SKM-1 treated with dmso at 0.1 percent for 144 hours (cell line): ENCODE measurements at regions not wholly inside any gene's neighbourhood (a gene's known extent, or its start where the extent isn't known, plus 50 kb on each side); places are given as distances from the start of the nearest gene placed in this dataset.

Experiments
- DNase-seq: peaks from one replicate; lab custom pipeline; 2025; ENCODE audit not compliant: unreplicated experiment; lab: John Stamatoyannopoulos, UW

GRCh38 chr15:97072545-97072944 lies 742.0 kb downstream of the NR2F2 start:
- no peak for DNase-seq

DNA sequence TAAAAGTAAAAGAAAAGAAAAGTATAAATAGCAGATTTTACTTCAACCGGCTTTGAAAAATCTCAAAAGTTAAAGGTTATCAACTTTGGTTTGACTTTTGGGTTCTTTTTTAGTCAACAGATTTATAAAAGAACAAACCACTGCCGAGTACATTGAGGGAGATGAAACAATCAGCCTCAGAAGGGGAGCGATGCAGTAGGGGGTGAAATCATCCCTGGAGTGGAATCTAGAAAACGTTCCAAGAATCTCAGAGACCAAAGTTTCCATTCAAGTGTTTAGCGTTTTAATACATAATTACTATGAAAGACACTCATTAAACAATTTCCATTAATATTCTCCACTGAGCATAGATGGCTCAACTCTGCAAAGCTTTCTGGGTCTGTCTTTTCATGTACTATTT lies 745.5 kb downstream of the NR2F2 start:
- no peak for DNase-seq

- no peak for DNase-seq
These were observed 747.5 kb downstream of the NR2F2 start for GRCh38 chr15:97077975-97078374.

DNA sequence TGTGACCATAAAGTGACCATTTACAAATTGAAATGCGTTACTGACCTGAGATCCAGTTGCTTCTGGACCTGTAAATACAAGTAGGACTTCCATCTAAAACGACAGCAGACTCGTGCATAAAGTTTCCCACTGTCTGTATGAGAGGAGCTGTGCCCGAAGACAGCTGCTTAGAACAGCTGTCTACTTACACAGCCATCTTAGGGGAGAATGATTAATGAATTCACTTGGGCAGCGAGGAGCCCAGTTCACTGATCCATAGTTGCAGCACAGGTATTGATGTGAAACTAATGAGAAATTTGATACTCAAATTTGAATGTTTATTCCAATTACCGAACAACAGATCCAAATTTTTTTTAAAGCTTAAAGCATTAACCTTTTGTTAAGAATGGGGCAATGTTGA lies 748.1 kb downstream of the NR2F2 start:
- no peak for DNase-seq

GRCh38 chr15:97081666-97082226 lies 751.2 kb downstream of the NR2F2 start:
- no peak for DNase-seq

DNA sequence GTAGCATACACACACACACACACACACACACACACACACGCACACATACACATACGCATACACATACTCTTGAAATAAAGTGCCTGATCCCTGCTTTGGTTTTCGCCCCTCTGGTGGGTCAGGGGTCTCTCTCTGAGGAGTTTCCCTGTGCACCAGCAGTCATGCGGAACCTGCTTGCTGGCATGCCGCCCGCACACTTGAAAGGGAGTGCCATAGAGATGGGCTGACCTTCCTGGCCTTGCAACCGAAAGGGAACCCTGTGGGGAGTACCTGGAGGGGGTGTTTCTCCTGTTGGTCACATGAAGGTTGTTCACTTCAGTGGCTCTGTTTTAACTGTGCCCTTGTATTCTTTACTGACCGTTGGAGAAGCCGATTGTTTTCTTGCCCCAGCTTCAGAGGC lies 752.3 kb downstream of the NR2F2 start:
- no peak for DNase-seq

- DNase-seq: no peak
These were observed 754.1 kb downstream of the NR2F2 start for GRCh38 chr15:97084650-97085049.

- no peak for DNase-seq
These were observed 755.2 kb downstream of the NR2F2 start for GRCh38 chr15:97085731-97086130.

DNA sequence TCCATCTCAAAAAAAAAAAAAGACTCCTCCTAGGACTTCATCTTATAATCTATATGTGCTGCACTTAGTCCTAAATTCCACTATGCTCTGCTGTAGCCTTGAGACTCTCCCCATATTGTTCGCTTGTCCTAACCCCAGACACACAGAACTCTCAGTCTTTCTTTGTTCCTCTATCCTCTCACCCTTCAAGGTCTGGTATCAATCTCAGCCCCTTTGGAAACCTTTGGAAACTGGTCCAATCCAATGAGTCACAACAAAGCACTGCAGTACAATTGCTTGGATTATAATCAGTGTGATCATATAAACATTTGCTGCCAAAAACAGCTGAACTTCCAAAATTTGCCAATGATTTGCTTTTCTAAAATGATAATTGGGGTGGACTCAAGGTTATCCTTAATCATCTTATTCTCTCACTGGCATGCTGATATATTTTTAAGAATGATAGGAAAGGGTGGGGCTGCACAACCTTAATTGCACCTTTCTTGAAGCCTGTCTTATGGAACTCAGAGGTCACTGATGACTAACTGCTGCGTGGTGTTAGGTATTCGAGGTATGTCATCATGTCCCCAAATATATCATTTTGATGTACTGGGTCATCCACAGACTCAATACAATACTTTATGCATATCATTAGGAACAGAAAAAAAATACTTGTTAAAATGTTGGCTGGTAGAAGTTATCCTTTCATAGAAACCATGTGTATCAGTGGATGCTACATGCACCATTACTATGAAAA lies 756.7 kb downstream of the NR2F2 start:
- no peak for DNase-seq

- no peak for DNase-seq
These were observed 760.6 kb downstream of the NR2F2 start for GRCh38 chr15:97091093-97091492.

- DNase-seq: no peak
These were observed 762.2 kb downstream of the NR2F2 start for GRCh38 chr15:97092656-97093055.

DNA sequence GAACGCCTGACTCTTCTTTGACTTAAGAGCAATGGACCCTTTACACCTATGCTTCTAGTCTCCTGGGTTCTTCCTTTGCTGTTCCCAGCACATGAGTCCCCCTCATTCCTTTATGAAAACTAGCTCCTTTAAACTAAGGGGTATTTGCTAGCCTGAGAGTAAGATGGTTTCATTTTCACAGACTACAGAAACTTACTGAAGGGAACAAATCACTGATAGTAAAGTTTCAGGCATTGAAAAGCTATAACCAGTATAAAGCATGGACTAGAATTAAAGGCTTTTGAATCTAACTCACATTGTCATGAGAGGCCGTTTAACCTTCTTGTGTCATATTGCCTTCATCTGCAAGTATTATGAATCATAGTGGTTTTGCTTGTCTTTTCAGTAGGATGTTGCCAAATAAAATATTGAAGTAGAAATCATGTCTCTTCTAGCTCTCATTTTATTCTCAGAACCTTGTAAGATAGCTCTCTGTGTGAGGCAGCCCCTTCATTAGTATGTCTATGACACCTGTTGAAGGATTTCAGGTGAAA lies 765.9 kb downstream of the NR2F2 start:
- no peak for DNase-seq

- DNase-seq: no peak
These were observed 768.5 kb downstream of the NR2F2 start for GRCh38 chr15:97099040-97099439.

GRCh38 chr15:97101572-97101971 lies 771.1 kb downstream of the NR2F2 start:
- no peak for DNase-seq

DNA sequence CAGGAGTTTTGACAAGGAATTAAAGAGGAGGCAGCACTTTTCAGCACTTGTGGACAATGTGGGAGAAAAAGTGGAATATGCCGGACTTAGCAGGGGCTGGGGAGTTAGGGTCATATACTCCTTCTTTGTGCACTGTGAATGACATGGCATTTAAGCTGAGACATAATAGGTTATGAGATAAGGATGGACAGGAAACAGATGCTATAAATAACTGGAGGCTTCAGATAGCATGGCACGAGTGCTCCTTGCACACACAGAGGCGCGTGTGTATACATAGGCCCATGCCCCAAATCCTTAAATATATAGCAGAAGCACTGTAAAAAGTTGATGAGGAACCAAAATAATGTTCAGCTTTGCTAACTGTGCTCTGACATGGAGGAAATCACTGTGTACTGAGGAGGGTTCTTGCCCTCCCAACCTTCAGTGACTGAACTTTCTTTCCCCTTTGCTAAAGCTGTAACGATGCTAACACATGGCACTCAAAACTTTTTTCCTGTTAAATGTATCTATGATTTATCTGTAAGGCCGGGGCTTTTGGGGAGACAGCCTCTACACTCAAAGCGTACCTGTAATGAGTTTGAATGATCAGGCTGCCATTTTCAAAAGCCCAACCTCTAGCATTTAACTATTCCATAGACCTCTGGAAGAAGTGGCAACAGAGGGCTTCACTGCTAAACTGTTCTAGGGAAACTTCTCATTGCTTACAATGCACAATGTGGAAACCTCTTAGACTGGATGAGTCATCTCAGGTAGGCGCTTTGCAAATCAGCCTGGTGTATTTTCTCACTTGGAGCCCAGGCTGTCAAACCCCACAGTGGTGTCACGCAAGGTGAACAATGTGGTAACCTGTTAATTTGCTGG lies 784.6 kb downstream of the NR2F2 start:
- DNase-seq: no peak

DNA sequence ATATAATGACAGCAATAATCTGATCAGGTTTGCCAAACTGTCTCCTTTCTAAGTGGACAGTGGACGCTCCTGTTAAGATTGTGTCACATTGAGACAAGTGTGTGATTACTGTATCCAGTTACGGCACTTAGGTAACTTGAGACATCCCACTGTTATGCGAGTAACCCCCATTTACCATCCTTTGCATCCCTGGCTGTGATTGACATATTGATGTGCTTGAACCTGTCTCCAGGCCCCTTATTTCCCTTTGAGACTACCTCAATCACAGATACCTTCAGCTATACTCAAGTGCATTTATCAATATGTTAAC lies 785.2 kb downstream of the NR2F2 start:
- DNase-seq: no peak

DNA sequence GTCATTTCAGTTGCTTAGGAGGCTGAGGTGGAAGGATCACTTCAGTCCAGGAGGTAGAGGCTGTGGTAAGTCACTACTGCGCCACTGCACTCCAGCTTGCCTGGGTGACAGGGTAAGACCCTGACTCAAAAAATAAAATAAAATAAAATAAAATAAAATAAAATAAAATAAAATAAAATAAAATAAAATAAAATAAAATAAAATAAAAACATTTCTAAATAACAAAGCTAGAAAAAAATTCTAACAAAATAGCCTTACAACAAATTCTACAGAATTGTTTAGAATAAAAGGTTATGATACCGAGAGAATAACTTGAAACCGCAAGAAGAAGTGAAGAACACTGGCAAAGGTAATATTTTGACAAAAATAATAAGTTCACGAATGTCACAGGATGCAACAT lies 794.3 kb downstream of the NR2F2 start:
- no peak for DNase-seq

DNA sequence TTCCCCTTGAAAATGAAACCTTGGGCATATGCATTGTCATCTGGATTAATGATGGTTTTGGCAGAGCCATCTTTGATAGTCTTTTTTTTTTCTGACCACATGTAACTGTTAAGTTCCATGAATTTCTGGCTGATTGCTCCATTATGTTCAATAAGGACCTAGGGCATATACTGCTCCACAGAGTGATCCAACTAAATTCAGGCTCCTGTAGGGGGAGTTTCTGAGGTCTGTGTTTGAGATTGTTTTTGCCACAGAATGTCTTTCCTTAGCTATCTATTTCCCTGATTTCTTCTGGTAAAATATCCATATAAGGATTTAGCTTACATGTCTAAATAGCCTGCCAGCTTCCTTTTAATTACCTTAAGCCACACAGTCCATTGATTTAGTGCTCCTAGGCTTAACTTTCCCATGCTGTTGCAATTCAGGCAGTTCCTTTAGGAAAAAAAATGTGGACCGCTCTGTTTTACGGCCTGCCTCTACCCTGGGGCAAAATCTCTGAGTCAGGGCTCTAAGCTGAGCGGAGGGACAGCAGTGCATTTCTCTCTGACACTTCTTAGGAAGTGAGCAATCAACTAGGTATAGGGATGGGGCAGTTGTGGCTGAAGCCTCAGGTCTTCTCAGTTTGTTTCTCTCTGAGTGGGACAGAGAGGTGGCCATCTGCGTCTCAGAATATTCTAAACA lies 796.2 kb downstream of the NR2F2 start:
- DNase-seq: no peak

- no peak for DNase-seq
These were observed 799.2 kb downstream of the NR2F2 start for GRCh38 chr15:97129674-97130073.

GRCh38 chr15:97140216-97140615 lies 809.7 kb downstream of the NR2F2 start:
- no peak for DNase-seq

- no peak for DNase-seq
These were observed 810.9 kb downstream of the NR2F2 start for GRCh38 chr15:97141360-97141759.
